Stomach smooth muscle (tissue), 2 donors: ENCODE measurements at regions not wholly inside any gene's neighbourhood (a gene's known extent, or its start where the extent isn't known, plus 50 kb on each side); places are given as distances from the start of the nearest gene placed in this dataset.

Source experiments
- H3K27ac ChIP-seq: one replicate; pipeline ENCODE4 v1.7.0; 2013; ENCODE audit warnings: mild to moderate bottlenecking, low read length, inconsistent platforms
- H3K27me3 ChIP-seq, 2 donors: one replicate each; pipeline ENCODE4 v1.7.0; 2013; ENCODE audit warnings: low read length in 2 of 2; ENCODE audit not compliant: insufficient read depth in 2 of 2, control insufficient read depth in 1 of 2
- H3K36me3 ChIP-seq, 2 donors: one replicate each; pipeline ENCODE4 v1.7.0; 2013; ENCODE audit warnings: low read length in 2 of 2; ENCODE audit not compliant: control insufficient read depth in 2 of 2, insufficient read depth in 2 of 2
- H3K4me1 ChIP-seq: one replicate; pipeline ENCODE4 v1.7.0; 2013; ENCODE audit warnings: low read length; ENCODE audit not compliant: control insufficient read depth, insufficient read depth
- H3K4me3 ChIP-seq, 2 donors: one replicate each; pipeline ENCODE4 v1.7.0; 2013; ENCODE audit warnings: low read length in 2 of 2
- H3K9ac ChIP-seq, 2 donors: one replicate each; pipeline ENCODE4 v1.7.0; 2013; ENCODE audit warnings: low read length in 2 of 2, mild to moderate bottlenecking in 1 of 2
- H3K9me3 ChIP-seq, 2 donors: one replicate each; pipeline ENCODE4 v1.7.0; 2013; ENCODE audit warnings: low read length in 2 of 2; ENCODE audit not compliant: control insufficient read depth in 2 of 2
- donor health status: healthy.
- donor health status: Pancreatic carcinoma.

- H3K9me3 ChIP-seq: no peaks in the 10 kb centered on the region
- peaks cover 0 to 6% of the 10 kb centered on the region in 2 donors for H3K27me3 ChIP-seq
- H3K4me3 ChIP-seq: no peak overlapping the region
- H3K4me1 ChIP-seq: no peaks in the 10 kb centered on the region
- no peak overlapping the region for H3K27ac ChIP-seq
- H3K36me3 ChIP-seq: no peaks in the 10 kb centered on the region
- no peak overlapping the region for H3K9ac ChIP-seq
These were observed 236.8 kb downstream of the OPA1 start for GRCh38 chr3:193829781-193830180.

GRCh38 chr3:193830791-193831191 is 237.8 kb downstream of the OPA1 start:
- Histone ChIP-seq H3K9ac (no peak overlapping the region), H3K4me3 (no peak overlapping the region), H3K4me1 (no peaks in the 10 kb centered on the region), H3K9me3 (no peaks in the 10 kb centered on the region), H3K36me3 (no peaks in the 10 kb centered on the region), H3K27ac (no peak overlapping the region), H3K27me3 (peaks cover 0 to 6% of the 10 kb centered on the region in 2 donors)

GRCh38 chr3:193831495-193832455 is 238.8 kb downstream of the OPA1 start:
- Histone ChIP-seq H3K27ac (no peak overlapping the region), H3K4me3 (no peak overlapping the region), H3K27me3 (peaks cover 0 to 6% of the 10 kb centered on the region in 2 donors), H3K4me1 (no peaks in the 10 kb centered on the region), H3K9me3 (no peaks in the 10 kb centered on the region), H3K9ac (no peak overlapping the region), H3K36me3 (no peaks in the 10 kb centered on the region)

DNA sequence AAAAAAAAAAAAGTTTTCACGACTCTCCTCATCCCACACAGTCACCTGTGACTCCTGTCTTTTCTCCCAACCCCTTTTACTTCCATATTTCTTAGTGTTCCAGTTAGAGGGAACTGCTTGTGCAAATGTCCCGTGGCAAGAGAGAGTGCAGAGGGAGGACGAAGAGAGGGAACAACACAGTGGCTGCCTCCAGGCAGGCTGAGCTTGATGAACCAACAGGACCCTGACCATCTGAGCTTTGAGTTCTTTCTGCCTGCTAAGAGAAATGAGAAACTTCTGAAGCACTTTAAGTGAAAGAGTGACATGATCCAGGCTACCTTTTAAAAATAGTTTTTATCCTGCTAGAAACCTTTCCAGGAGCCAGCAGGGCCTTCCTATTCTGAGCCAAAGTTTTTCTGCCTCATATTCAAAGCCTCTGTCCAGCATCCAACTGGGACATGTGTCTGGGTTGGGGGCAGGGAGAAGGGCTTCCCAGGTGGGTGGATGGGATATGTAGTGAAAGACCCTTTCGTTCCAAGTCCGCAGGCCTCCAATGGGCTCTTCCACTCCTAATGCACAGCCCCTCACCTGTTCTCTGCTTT is 239.9 kb downstream of the OPA1 start:
- H3K9ac ChIP-seq: no peak overlapping the region
- no peak overlapping the region for H3K4me3 ChIP-seq
- no peaks in the 10 kb centered on the region for H3K9me3 ChIP-seq
- H3K4me1 ChIP-seq: no peaks in the 10 kb centered on the region
- no peak overlapping the region for H3K27ac ChIP-seq
- no peaks in the 10 kb centered on the region for H3K36me3 ChIP-seq
- H3K27me3 ChIP-seq: peaks cover 0 to 8% of the 10 kb centered on the region in 2 donors

GRCh38 chr3:193833592-193833991 is 240.6 kb downstream of the OPA1 start:
- Histone ChIP-seq H3K9me3 (no peaks in the 10 kb centered on the region), H3K4me1 (no peaks in the 10 kb centered on the region)

GRCh38 chr3:193835414-193835813 is 242.4 kb downstream of the OPA1 start:
- H3K9ac ChIP-seq: no peak overlapping the region
- H3K9me3 ChIP-seq: no peaks in the 10 kb centered on the region
- no peaks in the 10 kb centered on the region for H3K36me3 ChIP-seq
- H3K27ac ChIP-seq: no peak overlapping the region
- H3K4me3 ChIP-seq: no peak overlapping the region
- peaks cover 0 to 5% of the 10 kb centered on the region in 2 donors for H3K27me3 ChIP-seq
- no peaks in the 10 kb centered on the region for H3K4me1 ChIP-seq

More at GRCh38 chr3:193833592-193833991, 240.6 kb downstream of the OPA1 start:
- Histone ChIP-seq H3K27ac (no peak overlapping the region), H3K27me3 (peaks cover 0 to 8% of the 10 kb centered on the region in 2 donors), H3K36me3 (no peaks in the 10 kb centered on the region), H3K4me3 (no peak overlapping the region), H3K9ac (no peak overlapping the region)

DNA sequence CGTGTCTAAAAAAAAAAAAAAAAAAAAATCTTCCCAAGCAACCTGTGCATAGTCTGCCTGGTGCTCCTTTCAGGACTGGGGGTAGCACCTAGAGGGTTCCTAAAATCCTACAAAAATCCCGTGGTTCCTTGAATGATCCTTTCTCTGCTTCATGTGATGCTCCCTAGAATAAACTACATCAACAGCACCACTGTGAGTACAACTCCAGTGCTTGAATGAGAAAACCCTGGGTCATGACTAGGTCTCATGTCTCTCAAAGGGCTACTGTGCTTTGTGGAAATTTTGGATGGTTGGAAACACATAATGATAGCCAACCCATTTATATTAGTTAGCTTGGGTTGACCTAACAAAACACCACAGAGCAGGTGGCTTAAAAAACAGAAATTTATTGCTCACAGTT is 243.5 kb downstream of the OPA1 start:
- no peak overlapping the region for H3K9ac ChIP-seq

GRCh38 chr3:193836918-193837317 is 243.9 kb downstream of the OPA1 start:
- H3K9ac ChIP-seq: no peak overlapping the region
- no peaks in the 10 kb centered on the region for H3K9me3 ChIP-seq
- H3K36me3 ChIP-seq: no peaks in the 10 kb centered on the region
- peaks cover under 1% of the 10 kb centered on the region for H3K4me1 ChIP-seq
- no peak overlapping the region for H3K4me3 ChIP-seq
- no peak overlapping the region for H3K27ac ChIP-seq
- peaks cover 0 to 4% of the 10 kb centered on the region in 2 donors for H3K27me3 ChIP-seq

More for the DNA sequence above, 243.5 kb downstream of the OPA1 start:
- Histone ChIP-seq H3K4me3 (no peak overlapping the region), H3K9me3 (no peaks in the 10 kb centered on the region), H3K27ac (no peak overlapping the region), H3K27me3 (peaks cover 0 to 4% of the 10 kb centered on the region in 2 donors), H3K36me3 (no peaks in the 10 kb centered on the region), H3K4me1 (no peaks in the 10 kb centered on the region)

DNA sequence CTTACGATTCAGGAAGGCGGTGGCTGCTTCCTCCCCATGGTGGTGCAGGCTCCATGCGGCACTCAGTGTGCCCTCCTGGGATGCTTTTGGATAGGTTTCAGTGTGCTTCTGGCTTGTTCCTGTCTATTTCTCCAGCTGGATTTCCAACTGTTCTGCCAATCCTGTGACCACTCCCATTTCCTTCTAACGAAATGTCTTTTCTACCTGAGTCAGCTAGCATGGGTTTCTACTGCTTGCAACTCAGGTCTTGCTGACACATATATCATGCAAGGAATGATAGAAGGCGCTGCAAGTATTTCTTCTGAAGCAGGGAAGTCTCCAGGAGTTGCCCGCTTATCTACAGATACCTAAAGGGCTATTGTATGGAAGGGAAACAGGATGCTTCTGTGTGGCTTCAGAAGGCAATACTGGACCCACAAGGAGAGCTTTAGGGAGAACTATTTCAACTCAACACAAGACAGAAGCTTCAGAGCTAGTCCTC is 244.4 kb downstream of the OPA1 start:
- no peaks in the 10 kb centered on the region for H3K9me3 ChIP-seq
- H3K4me1 ChIP-seq: peaks cover 5% of the 10 kb centered on the region
- H3K36me3 ChIP-seq: no peaks in the 10 kb centered on the region
- H3K27ac ChIP-seq: no peak overlapping the region
- peaks cover 0 to 4% of the 10 kb centered on the region in 2 donors for H3K27me3 ChIP-seq
- H3K4me3 ChIP-seq: no peak overlapping the region
- no peak overlapping the region for H3K9ac ChIP-seq

DNA sequence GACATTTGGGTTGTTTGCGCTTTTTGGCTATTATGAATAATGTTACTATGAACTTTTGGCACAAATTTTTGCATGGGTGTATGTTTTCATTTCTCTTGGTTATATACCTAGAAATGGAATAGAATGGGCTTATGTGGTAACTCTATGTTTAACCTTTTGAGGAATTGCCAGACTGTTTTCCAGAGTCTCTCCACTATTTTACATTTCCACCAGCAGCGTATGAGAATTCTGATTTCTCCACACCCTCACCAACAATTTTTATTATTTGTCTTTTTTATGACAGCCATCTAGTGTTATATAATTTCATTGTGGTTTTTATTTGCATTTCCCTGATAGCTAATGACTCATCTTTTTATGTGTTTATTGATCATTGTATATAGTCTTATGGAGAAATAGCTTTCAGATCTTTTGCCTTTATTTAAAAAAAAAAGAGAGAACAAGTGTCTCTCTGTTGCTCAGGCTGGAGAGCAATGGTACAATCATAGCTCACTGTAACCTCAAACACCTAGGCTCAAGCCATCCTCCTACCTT is 247.2 kb downstream of the OPA1 start:
- Histone ChIP-seq H3K9me3 (no peaks in the 10 kb centered on the region), H3K27ac (no peak overlapping the region), H3K4me3 (no peak overlapping the region), H3K36me3 (no peaks in the 10 kb centered on the region), H3K4me1 (peaks cover 5% of the 10 kb centered on the region), H3K27me3 (peaks cover 0 to 2% of the 10 kb centered on the region in 2 donors), H3K9ac (no peak overlapping the region)
